ENCODE measurements at regions not wholly inside any gene's neighbourhood (a gene's known extent, or its start where the extent isn't known, plus 50 kb on each side); places are given as distances from the start of the nearest gene placed in this dataset.

DNA sequence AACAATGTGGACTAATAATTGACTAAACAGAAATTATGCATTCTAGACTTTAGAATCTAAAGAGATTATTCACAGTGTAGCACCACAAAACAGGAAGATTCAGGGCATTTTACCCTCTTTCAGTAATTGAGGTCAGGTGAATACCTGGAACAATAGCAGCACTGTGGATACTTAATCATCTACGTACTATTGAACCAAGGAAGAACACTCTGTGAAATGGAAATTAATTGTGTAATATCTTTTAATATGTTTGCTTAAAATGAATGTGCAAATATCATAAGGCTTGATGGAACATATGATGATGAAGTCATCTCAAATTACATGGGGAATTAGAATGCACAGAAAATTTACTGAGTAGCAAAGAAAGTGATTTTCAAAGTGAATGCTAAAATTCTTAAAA is 68.5 kb upstream of the MAP9 start:
- CTCF ChIA-PET (ENCODE audit: low intra/inter-chr PET ratio): no interaction called here
- in situ Hi-C loops (cut with MboI): no loop called here
- H3K27ac ChIP-seq (ENCODE audit: extremely low read depth, low read depth, low read length): no peak overlapping the region

DNA sequence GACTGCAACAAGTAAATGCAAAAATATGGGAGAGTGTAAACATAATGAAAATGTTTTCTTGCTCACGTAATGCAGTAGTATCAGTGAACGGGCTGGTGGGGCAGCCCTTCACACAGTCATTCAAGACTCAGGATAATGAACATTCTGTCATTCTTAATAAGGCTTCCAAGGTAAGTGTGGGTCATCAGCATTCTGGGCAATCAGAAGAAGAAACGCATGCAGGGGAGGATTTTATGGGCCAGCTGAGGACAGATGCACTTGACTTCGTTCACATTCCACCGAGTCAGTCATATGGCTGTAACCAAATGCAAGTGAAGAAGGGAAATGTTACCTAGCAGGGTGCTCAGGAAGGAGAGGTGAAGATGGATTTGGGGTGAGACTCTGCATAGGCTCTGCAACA is 68.0 kb upstream of the MAP9 start:
- FAIRE-seq (no peak), DNase-seq (ENCODE audit: extremely low read depth in 1 of 4, low spot score in 3 of 4) (no peak), ATAC-seq (no peak)
- intact Hi-C loops (cut with micrococcal nuclease) (loop anchor here (5.0 kb wide), 1 partner anchor 508 kb away; the partner anchor contains the start of gene CTSO), in situ Hi-C loops (cut with MboI) (no loop called here)
- H3K27ac ChIP-seq (ENCODE audit: extremely low read depth, low read depth, low read length): no peak overlapping the region
- no peaks in the 10 kb centered on the region for H3K79me2 ChIP-seq (ENCODE audit: control insufficient read depth, insufficient read depth, low read length)
- no peaks in the 10 kb centered on the region for H3K9me1 ChIP-seq (ENCODE audit: control insufficient read depth, insufficient read depth, low read length)
- WGBS (ENCODE audit: insufficient coverage, low coverage, missing lambda C conversion rate): 0% methylated on average over 5 of the region's 5 CpGs
- ChIA-PET POLR2A (interaction anchor here (1.2 kb wide), 1 partner anchor 9 kb away, joined by 3 read pairs; no protein-coding TSS in a partner anchor), CTCF (ENCODE audit: low intra/inter-chr PET ratio) (no interaction called here)
- H3K4me1 ChIP-seq (replicated peaks in 1 of 2; ENCODE audit: control insufficient read depth in 2 of 2, insufficient read depth in 2 of 2, low read length in 2 of 2): no peaks in the 10 kb centered on the region
- no peaks in the 10 kb centered on the region for H3K9me3 ChIP-seq (replicated peaks; ENCODE audit: control insufficient read depth, insufficient read depth, low read depth, low read length)
- no peaks in the 10 kb centered on the region for H3K27me3 ChIP-seq (ENCODE audit: control insufficient read depth in 2 of 2, insufficient read depth in 2 of 2, low read length in 2 of 2)
- H3K9ac ChIP-seq (ENCODE audit: insufficient read depth in 1 of 2, low read depth in 2 of 2, low read length in 2 of 2): no peak overlapping the region
- H2AFZ ChIP-seq (ENCODE audit: low read depth, low read length): no peak overlapping the region
- TF ChIP-seq ZNF140 (CRISPR knock-in tag; IDR thresholded peaks at IDR 0.05) (no peak), EHMT2 (IDR thresholded peaks at IDR 0.05) (no peak), SP1 (CRISPR knock-in tag; IDR thresholded peaks at IDR 0.05) (no peak), ZNF699 (CRISPR knock-in tag; IDR thresholded peaks at IDR 0.05; ENCODE audit: insufficient replicate concordance) (no peak)
- BruUV-seq (replicated peaks): no TSS peak
- H3K36me3 ChIP-seq (ENCODE audit: control insufficient read depth, insufficient read depth, low read length): no peaks in the 10 kb centered on the region
- no peaks in the 10 kb centered on the region for H4K20me1 ChIP-seq (replicated peaks; ENCODE audit: control insufficient read depth, insufficient read depth, low read length)
- no peak overlapping the region for H3K4me2 ChIP-seq (ENCODE audit: insufficient read depth, low read length)
- H3K4me3 ChIP-seq: no peak overlapping the region

More for the DNA sequence above, 68.5 kb upstream of the MAP9 start:
- TF ChIP-seq, protein P1, sequence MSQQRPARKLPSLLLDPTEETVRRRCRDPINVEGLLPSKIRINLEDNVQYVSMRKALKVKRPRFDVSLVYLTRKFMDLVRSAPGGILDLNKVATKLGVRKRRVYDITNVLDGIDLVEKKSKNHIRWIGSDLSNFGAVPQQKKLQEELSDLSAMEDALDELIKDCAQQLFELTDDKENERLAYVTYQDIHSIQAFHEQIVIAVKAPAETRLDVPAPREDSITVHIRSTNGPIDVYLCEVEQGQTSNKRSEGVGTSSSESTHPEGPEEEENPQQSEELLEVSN (IDR thresholded peaks at IDR 0.05; ENCODE audit: borderline replicate concordance in 1 of 2, extremely low read depth in 1 of 2, insufficient read depth in 1 of 2, insufficient read length in 1 of 2, low read depth in 1 of 2, low read length in 1 of 2, poor library complexity in 1 of 2, severe bottlenecking in 1 of 2): no peak
- TF ChIP-seq EWSR1 (IDR thresholded peaks at IDR 0.05; ENCODE audit: borderline replicate concordance, low read depth, partially characterized antibody) (no peak), FOXM1 (IDR thresholded peaks at IDR 0.05; ENCODE audit: low read depth) (no peak), FOXM1 (CRISPR knock-in tag; IDR thresholded peaks at IDR 0.05; ENCODE audit: low read depth) (no peak), ERF (CRISPR knock-in tag; IDR thresholded peaks at IDR 0.05) (no peak), ARID1B (IDR thresholded peaks at IDR 0.05) (no peak), ZNF699 (CRISPR knock-in tag; IDR thresholded peaks at IDR 0.05; ENCODE audit: insufficient replicate concordance) (no peak), ZNF431 (CRISPR knock-in tag; IDR thresholded peaks at IDR 0.05) (no peak)
- intact Hi-C loops (cut with micrococcal nuclease): no loop called here
- ATAC-seq (no peak), FAIRE-seq (no peak), DNase-seq (ENCODE audit: extremely low read depth in 1 of 4, low spot score in 3 of 4) (no peak)
- no peaks in the 10 kb centered on the region for H3K4me1 ChIP-seq (replicated peaks in 1 of 2; ENCODE audit: control insufficient read depth in 2 of 2, insufficient read depth in 2 of 2, low read length in 2 of 2)
- BruUV-seq (replicated peaks): no TSS peak
- H3K4me3 ChIP-seq: no peak overlapping the region
- no peak overlapping the region for H3K4me2 ChIP-seq (ENCODE audit: insufficient read depth, low read length)
- no peak overlapping the region for H3K9ac ChIP-seq (ENCODE audit: insufficient read depth in 1 of 2, low read depth in 2 of 2, low read length in 2 of 2)
- H2AFZ ChIP-seq (ENCODE audit: low read depth, low read length): no peak overlapping the region
- H3K36me3 ChIP-seq (ENCODE audit: control insufficient read depth, insufficient read depth, low read length): no peaks in the 10 kb centered on the region
- H3K9me3 ChIP-seq (replicated peaks; ENCODE audit: control insufficient read depth, insufficient read depth, low read depth, low read length): no peaks in the 10 kb centered on the region
- no peaks in the 10 kb centered on the region for H3K9me1 ChIP-seq (ENCODE audit: control insufficient read depth, insufficient read depth, low read length)
- POLR2A ChIA-PET: no interaction called here
- WGBS (ENCODE audit: insufficient coverage, low coverage, missing lambda C conversion rate): 0% methylated on average over 1 of the region's 1 CpG
- H4K20me1 ChIP-seq (replicated peaks; ENCODE audit: control insufficient read depth, insufficient read depth, low read length): no peaks in the 10 kb centered on the region
- no peaks in the 10 kb centered on the region for H3K79me2 ChIP-seq (ENCODE audit: control insufficient read depth, insufficient read depth, low read length)
- H3K27me3 ChIP-seq (ENCODE audit: control insufficient read depth in 2 of 2, insufficient read depth in 2 of 2, low read length in 2 of 2): no peaks in the 10 kb centered on the region

All from K562 (cell line).